Retinal pigment epithelial cell (primary cell): ENCODE measurements at regions not wholly inside any gene's neighbourhood (a gene's known extent, or its start where the extent isn't known, plus 50 kb on each side); places are given as distances from the start of the nearest gene placed in this dataset.

Experiments used
- DNase-seq: peaks from one replicate; pipeline ENCODE4 v3.0.0-alpha.2; 2010; ENCODE audit warnings: low read depth
- H3K4me3 ChIP-seq: 2 replicates; pipeline ENCODE4 v1.5.1; 2011; ENCODE audit warnings: mild to moderate bottlenecking, low read length, control low read depth, moderate library complexity
- CTCF ChIP-seq: conservative IDR thresholded peaks from 2 replicates; pipeline ENCODE4 v1.5.1; 2011; ENCODE audit warnings: low read depth, low read length, control low read depth, inconsistent platforms

GRCh38 chr5:17788351-17788750, 154.1 kb downstream of the TAF11L14 start:
- no peak for DNase-seq
- TF ChIP-seq CTCF: no peak
- no peak overlapping the region for H3K4me3 ChIP-seq

GRCh38 chr5:17794201-17794600, 159.9 kb downstream of the TAF11L14 start:
- DNase-seq: no peak
- no peak overlapping the region for H3K4me3 ChIP-seq
- no peak for TF ChIP-seq CTCF

GRCh38 chr5:17794815-17795214, 160.6 kb downstream of the TAF11L14 start:
- no peak for DNase-seq
- TF ChIP-seq CTCF: no peak
- H3K4me3 ChIP-seq: no peak overlapping the region

GRCh38 chr5:17796142-17796541, 161.9 kb downstream of the TAF11L14 start:
- no peak for TF ChIP-seq CTCF
- H3K4me3 ChIP-seq: no peak overlapping the region
- no peak for DNase-seq

- TF ChIP-seq CTCF: no peak
- DNase-seq: no peak
- H3K4me3 ChIP-seq: no peak overlapping the region
Measured at GRCh38 chr5:17796757-17797396, 162.6 kb downstream of the TAF11L14 start.

- no peak overlapping the region for H3K4me3 ChIP-seq
- DNase-seq: no peak
- no peak for TF ChIP-seq CTCF
Measured at GRCh38 chr5:17799521-17799920, 165.3 kb downstream of the TAF11L14 start.

- H3K4me3 ChIP-seq: no peak overlapping the region
- TF ChIP-seq CTCF: no peak
- DNase-seq: no peak
Measured at GRCh38 chr5:17801595-17801994, 167.3 kb downstream of the TAF11L14 start.
